GM12864 (cell line): ENCODE measurements at regions not wholly inside any gene's neighbourhood (a gene's known extent, or its start where the extent isn't known, plus 50 kb on each side); places are given as distances from the start of the nearest gene placed in this dataset.

ENCODE experiments used
- DNase-seq: peaks from one replicate; pipeline ENCODE4 v3.0.0-alpha.2; 2011; ENCODE audit warnings: low read depth
- H3K4me3 ChIP-seq: 2 replicates; pipeline ENCODE4 v1.5.1; 2011; ENCODE audit warnings: mild to moderate bottlenecking, low read depth, low read length, control low read depth
- TF ChIP-seq, protein P1 (sequence below): IDR thresholded peaks from 2 replicates; pipeline ENCODE4 v1.5.1; 2011; ENCODE audit warnings: low read depth, mild to moderate bottlenecking, moderate library complexity, low read length, control low read depth, inconsistent platforms; ENCODE audit errors: missing control alignments

DNA sequence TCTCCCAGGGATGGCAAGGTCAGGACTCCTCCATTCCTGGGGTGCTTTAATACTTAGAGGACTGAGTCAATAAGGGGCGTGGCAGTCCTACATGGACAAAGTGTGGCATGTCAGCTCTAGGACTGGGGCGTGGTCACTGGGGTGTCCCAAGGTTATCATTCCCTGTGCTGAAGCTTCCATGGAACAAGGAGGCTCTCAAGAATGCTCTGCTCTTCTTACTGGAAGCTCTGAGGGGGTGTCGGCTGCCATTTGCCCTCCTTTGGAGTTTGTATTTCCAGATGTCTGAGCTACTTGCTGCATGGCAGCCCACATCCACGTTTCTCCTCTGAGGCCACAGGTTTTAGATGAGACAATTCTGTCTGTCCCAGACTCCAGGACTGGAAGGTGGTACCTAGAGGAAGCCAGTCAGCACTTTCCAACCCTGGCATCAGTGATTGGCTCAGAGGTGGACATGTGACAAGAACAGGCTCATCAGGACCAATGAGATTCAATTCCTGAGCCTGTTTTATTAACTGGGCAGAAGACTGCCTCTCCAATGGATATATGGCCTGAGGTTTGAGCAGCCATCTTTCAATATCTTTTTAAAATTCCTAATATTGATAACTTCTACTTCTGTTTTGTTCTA, 128.9 kb upstream of the ARL4C start:
- no peak for DNase-seq
- TF ChIP-seq, protein P1, sequence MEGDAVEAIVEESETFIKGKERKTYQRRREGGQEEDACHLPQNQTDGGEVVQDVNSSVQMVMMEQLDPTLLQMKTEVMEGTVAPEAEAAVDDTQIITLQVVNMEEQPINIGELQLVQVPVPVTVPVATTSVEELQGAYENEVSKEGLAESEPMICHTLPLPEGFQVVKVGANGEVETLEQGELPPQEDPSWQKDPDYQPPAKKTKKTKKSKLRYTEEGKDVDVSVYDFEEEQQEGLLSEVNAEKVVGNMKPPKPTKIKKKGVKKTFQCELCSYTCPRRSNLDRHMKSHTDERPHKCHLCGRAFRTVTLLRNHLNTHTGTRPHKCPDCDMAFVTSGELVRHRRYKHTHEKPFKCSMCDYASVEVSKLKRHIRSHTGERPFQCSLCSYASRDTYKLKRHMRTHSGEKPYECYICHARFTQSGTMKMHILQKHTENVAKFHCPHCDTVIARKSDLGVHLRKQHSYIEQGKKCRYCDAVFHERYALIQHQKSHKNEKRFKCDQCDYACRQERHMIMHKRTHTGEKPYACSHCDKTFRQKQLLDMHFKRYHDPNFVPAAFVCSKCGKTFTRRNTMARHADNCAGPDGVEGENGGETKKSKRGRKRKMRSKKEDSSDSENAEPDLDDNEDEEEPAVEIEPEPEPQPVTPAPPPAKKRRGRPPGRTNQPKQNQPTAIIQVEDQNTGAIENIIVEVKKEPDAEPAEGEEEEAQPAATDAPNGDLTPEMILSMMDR, result no peak

GRCh38 chr2:234623521-234623991, 126.7 kb upstream of the ARL4C start:
- H3K4me3 ChIP-seq, result no peak overlapping the region
- DNase-seq, result no peak
- TF ChIP-seq, protein P1, result no peak

More for the DNA sequence above, 128.9 kb upstream of the ARL4C start:
- no peak overlapping the region for H3K4me3 ChIP-seq

DNA sequence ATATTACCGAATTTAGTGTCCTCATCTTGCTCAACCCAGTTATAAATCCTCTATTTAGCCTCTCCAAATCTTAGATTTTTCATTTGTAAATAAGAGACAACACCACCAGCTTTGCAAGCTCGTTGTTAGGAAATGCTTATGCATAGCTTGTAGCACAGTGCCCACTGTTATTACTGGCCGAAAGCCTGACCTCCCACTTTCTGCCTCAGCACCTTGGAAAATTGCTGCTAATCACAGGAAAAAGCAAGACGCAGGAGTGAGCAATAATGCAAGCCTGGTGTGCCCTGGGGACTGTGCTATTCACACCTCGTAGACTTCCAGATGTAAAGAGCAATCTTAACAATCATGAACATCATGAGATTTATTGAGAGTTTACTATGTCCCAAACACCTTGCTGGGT, 124.2 kb upstream of the ARL4C start:
- H3K4me3 ChIP-seq, result no peak overlapping the region
- no peak for DNase-seq
- TF ChIP-seq, protein P1, result no peak

DNA sequence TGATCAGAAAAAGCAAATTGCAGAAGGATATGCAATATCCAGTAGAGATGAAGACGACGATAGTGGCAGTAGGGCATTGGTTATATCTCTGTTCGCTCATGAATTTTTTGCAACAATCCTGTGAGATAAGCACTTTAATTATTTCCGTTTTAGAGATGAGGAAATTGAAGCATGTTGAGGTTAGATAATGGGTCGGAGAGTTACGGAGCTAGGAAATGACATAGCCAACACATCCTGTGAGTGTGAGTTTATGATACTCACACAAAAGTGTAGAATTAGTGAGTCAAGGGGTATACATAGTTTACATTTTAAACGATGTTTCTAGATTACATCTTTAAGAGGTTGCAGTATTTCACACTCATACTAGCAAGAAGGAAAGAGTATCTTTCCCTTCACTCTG, 123.1 kb upstream of the ARL4C start:
- DNase-seq, result no peak
- H3K4me3 ChIP-seq, result no peak overlapping the region
- TF ChIP-seq, protein P1, result no peak

- no peak for DNase-seq
- H3K4me3 ChIP-seq, result no peak overlapping the region
- TF ChIP-seq, protein P1, result no peak
Observed at GRCh38 chr2:234615643-234616356, 118.9 kb upstream of the ARL4C start.

- no peak overlapping the region for H3K4me3 ChIP-seq
- TF ChIP-seq, protein P1, result peak; percentile 55
- DNase-seq, result no peak
Observed at GRCh38 chr2:234611209-234611608, 114.3 kb upstream of the ARL4C start.
